ENCODE measurements at regions not wholly inside any gene's neighbourhood (a gene's known extent, or its start where the extent isn't known, plus 50 kb on each side); places are given as distances from the start of the nearest gene placed in this dataset.

DNA sequence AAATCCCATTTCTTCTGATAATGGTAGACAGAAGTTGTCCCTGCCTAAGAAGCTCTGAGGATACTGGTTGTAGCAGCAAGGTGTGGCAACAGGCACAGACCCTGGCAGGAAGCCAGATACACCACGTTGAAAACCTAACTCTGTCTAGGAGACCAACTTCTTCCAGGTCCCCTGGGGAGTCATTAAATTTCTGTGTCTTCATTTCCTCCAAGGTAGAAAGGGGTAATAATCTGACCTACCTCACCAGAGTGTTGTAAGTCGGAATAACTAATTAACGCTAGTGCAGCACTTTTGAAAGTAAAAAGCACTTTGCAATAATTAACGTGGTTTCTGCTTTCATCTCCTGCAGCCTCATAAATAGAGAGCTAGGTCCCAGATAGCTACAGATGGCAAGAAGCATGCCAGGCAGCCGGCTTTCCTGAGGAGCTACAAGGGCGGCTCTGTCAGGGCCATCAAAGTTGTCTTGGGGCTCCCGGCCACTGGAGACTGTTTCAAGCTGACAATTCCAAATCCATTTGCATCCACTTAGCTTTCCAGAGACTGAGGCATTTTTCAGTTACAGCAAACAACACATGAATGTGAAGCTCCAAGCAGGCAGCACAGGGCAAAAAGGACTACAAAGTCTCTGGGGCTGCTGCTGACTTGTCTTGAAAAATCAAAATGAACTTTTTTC, 176.2 kb downstream of the FOXO1 start:
- DNase-seq = no peak

DNA sequence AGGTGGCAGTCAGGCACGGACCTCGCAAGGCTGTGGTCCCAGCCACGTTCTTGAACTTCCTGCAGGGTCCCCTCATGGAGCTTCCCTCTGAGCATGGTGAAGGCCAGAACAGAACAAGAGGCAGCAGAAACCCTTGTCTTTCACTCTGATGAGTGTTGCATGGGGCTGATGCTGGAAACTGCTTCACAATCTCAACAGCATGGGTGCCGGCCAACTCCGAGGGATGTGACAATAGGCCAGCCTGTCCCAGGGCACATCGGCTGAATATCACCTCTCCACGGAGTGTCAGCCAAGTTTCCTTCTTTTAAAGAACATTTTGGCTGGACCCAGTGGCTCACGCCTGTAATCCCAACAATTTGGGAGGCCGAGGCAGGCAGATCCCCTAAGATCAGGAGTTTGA, 173.9 kb downstream of the FOXO1 start:
- DNase-seq = no peak

DNA sequence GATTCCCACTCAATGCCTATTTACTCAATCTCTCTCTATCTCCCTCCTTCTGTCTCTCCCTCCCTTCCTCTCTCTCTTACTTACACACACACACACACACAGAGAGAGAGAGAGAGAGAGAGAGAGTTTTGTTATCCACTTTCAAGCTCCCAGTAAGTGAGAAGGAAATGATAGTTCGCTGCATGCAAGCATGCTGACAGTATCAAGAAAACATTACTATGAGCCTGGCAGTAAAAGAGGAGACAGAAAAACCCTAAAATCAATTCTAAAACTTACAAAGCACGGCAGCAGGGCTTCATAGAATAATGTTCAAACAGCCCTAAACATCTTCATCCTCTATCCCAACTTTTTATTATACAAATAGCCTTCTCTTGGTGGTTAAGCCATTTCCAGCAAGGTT, 171.9 kb downstream of the FOXO1 start:
- no peak for DNase-seq

DNA sequence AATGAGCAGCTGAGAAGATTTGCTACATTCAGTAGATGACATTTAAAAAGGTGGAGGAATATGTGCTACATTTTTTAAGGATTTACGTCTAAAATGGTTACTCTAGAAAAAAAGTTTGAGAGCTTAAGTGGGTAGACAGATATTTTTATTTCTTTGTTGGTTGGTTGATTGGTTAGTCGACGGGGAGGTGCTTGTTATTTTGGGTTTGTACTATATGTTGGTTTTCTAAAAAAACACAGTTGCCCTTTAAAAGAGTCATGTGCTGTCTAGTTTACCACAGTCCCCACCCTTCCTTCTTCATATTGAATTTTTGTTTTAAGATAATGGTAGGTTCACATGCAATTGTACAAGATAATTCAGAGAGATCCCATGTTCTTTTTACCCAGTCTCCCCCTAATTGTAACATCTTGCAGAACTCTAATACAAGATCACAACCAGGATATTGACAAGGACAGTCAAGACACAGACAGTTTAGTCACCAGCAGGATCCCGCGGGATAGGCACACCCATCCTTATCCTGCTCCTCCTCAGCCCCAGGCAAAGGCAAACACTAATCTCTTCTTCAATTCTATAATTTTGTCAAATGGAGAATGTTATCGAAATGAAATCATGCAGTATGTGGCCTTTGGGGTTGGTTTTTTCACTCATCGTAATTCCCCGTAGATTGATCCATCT, 171.4 kb downstream of the FOXO1 start:
- no peak for DNase-seq

DNA sequence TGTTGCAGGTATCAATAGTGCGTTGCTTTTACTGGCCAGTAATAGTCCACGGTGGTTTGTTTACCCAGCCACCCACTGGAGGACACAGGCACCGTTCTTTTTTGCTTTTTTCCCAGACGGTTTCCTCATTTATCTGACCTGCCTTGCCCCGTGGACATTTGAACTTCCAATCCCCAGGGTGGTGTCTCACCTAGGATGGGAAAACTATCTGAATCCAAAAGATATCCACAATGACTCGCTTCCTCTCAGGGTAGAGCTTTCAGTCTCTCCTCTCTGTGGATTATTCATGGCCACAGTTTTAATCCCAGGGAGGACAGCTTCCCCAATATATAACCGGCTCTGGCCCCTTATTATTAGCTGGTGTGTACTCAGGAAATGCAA, 170.8 kb downstream of the FOXO1 start:
- DNase-seq = no peak

DNA sequence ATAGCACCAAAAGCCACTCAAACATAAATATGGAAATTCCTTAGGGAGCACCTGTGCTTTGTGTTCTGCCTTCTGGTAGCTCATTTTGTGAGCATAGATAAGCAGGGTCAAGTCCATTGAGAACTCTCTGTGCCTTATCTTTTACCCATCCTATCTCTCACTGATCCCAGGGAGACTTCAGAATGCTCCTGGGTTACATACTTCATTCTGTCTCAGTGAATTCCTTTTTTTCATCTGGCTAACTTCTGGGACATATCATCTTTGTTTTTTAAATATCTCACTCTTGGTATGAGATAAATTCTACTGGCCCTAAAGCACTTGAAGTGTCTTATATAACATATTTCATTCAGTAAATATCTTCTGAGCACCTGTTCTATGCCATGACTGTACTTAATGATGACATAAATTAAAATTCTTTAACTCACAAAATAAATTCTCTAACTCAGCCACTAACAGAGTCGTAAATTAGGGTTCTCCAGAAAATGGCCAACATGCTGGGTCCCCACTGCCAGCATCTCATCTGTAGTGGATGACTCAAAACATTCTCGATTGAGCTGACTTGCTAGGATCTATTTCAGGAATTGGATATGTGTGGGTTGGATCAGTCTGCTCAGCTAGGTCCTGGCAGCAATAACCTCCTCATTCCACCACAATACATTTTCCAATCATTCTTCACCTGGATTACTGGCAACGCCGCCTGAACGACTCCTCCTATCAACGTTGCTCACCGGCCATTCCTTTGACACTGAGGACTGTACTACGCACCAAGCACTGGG, 170.2 kb downstream of the FOXO1 start:
- no peak for DNase-seq

DNA sequence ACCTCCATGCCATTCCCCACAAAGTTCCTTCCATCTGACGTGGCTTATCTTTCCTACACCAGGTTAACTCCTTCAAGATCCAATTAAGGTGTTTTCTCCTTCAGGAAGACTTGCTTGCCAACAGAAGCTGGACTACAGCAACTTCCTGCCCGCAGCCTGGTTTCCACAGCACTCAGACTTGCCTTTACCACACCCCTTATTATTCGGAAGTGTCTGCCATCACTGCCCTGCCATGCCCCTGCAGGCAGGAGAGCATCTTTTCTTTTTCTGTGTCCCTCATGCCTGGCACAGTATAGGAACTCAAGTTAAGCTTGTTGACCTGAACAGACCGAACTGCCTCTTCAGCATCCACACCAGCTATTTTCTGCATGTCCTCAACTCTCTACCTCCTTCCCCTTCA, 168.0 kb downstream of the FOXO1 start:
- DNase-seq = no peak

DNA sequence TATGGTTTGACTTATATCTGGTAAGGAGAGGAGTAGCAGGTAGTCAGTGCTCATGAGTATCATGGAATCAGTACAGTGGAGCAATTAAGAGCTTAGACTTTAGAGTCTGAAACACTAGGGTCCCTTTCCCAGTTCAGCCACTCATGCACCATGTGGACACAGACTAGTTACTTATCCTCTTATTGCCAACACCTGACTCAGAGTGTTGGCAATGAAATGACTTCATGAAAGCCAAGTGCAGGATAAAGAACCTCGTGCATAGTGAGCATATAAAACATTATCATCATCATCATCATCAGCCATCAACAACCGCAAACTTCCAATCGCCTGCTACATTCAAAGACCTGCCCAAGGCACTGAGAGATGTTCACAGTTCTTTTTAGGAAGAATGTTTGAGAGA, 164.2 kb downstream of the FOXO1 start:
- no peak for DNase-seq

DNA sequence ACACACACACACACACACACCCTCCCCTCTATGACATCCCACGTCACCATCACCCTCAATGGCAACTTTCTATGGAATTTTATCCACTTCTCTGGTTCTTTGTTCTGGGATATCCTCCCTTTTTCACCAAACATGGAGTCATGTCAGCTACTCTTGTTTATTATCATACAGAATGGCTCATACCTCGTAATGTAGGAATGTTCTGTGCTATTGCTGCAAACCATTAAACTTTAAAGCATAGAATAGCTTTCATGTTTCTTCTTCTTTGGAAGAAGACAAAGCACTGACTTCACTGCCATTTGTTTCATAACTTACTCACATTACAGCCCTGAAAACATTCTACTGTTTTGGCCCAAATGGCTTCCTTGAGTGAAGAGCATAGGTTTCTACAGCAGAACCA, 163.4 kb downstream of the FOXO1 start:
- no peak for DNase-seq

DNA sequence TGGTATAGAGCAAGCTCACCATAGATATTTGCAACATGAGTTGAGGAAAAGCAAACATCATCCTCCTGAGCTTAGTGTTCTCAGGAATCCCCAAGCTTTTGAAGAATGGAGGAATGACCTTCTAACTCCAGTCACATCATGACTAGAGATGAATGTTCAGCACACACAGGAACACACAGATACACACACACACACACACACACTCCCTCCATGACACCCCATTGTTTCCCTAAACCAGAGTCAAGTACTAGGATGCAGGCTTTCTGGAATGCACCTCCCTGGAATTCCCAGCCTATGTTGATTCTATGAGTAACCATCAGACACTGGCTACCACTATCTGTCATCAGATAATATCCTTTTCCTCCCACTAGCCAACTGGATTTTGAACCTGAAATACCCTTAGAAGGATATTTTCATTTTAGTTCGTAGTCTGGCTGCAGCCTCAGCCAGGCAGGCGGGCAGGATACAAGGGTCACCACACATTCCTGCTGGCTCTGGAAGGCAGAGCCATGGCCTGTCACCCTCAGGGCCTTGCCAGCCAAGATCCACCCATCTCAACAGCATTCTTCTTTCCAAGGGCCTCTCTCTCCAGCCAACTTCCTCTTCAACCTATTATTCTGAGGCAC, 162.4 kb downstream of the FOXO1 start:
- DNase-seq = no peak

DNA sequence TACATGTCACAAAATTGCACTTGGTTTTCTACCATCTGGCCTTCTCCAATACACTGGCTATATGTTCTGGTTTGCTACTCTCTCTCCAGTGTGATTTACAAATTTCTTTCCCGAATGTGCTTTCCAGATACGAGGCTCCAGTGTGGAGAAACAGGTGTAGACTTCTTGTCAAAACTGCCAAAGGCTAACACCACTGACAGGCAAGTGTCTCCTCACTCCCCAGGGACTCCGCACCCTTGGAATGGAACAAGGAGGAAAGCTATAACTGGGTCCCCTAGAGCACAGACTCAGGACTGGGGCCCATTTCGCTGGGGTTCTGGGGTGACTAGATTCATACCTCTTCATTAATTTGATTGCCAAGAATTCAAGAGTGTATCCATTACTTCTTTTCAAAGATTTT, 161.8 kb downstream of the FOXO1 start:
- no peak for DNase-seq

DNA sequence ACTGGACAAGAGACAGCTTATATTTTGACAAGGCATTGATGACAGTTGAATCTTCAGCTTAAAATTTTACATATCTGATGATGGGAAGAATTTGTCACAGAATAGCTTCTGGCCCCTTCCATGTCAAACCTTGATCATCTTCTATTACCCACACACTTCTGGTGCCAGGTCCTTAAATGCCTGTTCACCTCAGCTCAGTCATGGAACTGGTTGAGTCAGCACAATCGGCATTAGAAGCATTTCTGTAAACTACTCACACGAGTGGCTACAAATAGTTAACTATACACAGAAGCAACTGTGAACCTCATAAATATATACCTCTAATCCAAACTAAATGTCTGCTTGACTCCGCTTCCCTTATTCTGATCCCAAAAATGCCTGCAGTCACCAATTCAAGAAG, 161.2 kb downstream of the FOXO1 start:
- no peak for DNase-seq

All from NCI-H510A treated with DMSO at 0.1 percent for 48 hours (cell line).